ENCODE measurements at regions not wholly inside any gene's neighbourhood (a gene's known extent, or its start where the extent isn't known, plus 50 kb on each side); places are given as distances from the start of the nearest gene placed in this dataset.

DNA sequence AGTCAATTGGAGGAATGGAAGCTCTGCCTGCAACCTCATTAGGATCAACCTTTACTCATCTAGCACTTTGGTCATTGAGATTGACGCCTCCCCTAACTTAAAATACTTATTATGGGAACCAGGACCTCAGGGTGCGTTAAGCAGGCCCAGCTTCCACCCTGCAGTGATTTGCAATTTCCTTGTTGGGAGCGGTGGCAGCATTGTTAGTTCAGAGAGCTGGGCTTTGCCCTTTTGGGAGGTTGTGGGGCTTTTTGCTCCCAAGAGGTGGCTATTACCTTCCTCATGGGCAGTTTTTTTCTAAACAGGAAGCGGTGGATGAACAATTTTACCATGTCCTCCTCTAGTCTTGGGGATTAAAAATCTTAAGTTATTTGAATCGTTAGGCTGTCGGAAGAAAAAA lies 60.9 kb downstream of the TMEM215 start:
- TF ChIP-seq EZH2phosphoT487 (IDR thresholded peaks at IDR 0.05; ENCODE audit: insufficient read depth, low read depth) (no peak), EZH2 (IDR thresholded peaks at IDR 0.05; ENCODE audit: insufficient read depth, poor library complexity, severe bottlenecking) (no peak)
